Vagina (tissue), 2 donors: ENCODE measurements at regions not wholly inside any gene's neighbourhood (a gene's known extent, or its start where the extent isn't known, plus 50 kb on each side); places are given as distances from the start of the nearest gene placed in this dataset.

Experiments
- DNase-seq, 2 donors: peaks; one replicate each; pipeline ENCODE4 v3.0.0-alpha.2; 2017; ENCODE audit errors: extremely low spot score in 2 of 2
- H3K27ac ChIP-seq: fragments of 200-600 bp; sonication (generic); one replicate; pipeline ENCODE4 v1.5.1; 2019
- H3K27me3 ChIP-seq: fragments of 200-600 bp; sonication (generic); one replicate; pipeline ENCODE4 v1.5.1; 2019
- H3K36me3 ChIP-seq, 2 donors: fragments of 200-600 bp; sonication (generic); one replicate each; pipeline ENCODE4 v1.5.1; 2017 to 2019
- H3K4me1 ChIP-seq: fragments of 200-600 bp; sonication (generic); one replicate; pipeline ENCODE4 v1.5.1; 2019
- H3K4me3 ChIP-seq, 2 donors: fragments of 200-600 bp; sonication (generic); 1 replicate in 1 of 2; 2 replicates in 1 of 2; pipeline ENCODE4 v1.5.1; 2016 to 2019
- H3K9me3 ChIP-seq: fragments of 200-600 bp; sonication (generic); one replicate; pipeline ENCODE4 v1.5.1; 2019
- CTCF ChIP-seq, 3 experiments: fragments of 450-650 bp in 2 of 3; fragments of 200-600 bp in 1 of 3; sonication (generic) in 1 of 3; IDR thresholded peaks; one replicate each; pipeline ENCODE4 v1.5.1; 2017 to 2019; ENCODE audit warnings: antibody characterized with exemption in 3 of 3, mild to moderate bottlenecking in 2 of 3, moderate library complexity in 2 of 3
- POLR2A ChIP-seq, 2 donors: fragments of 450-650 bp; IDR thresholded peaks; one replicate each; pipeline ENCODE4 v1.6.1; 2017; ENCODE audit warnings: antibody characterized with exemption in 2 of 2, mild to moderate bottlenecking in 2 of 2, moderate library complexity in 2 of 2
- POLR2AphosphoS5 ChIP-seq, 2 donors: sonication (generic); formaldehyde crosslinking; IDR thresholded peaks; one replicate each; pipeline ENCODE4 v1.9.0; 2017; ENCODE audit warnings: antibody characterized with exemption in 2 of 2, mild to moderate bottlenecking in 2 of 2, low read depth in 1 of 2; ENCODE audit not compliant: insufficient read depth in 1 of 2
- intact Hi-C: fragments of 100-400 bp; cut with DNase I; formaldehyde crosslinking; loops from one replicate; pipeline ENCODE4 v1.15.1; 2023

GRCh38 chr1:170252851-170253579 is 107.3 kb downstream of the NTMT2 start:
- DNase-seq, result no peak
- Histone ChIP-seq H3K27ac (no peak overlapping the region), H3K36me3 (no peaks in the 10 kb centered on the region), H3K4me1 (no peaks in the 10 kb centered on the region), H3K4me3 (no peak overlapping the region), H3K27me3 (no peaks in the 10 kb centered on the region), H3K9me3 (no peaks in the 10 kb centered on the region)
- intact Hi-C loops, result no loop called here
- TF ChIP-seq POLR2AphosphoS5 (IDR thresholded peaks at IDR 0.05; ENCODE audit: insufficient read depth in 1 of 2, low read depth in 1 of 2), result no peak
- no peak for TF ChIP-seq CTCF (IDR thresholded peaks at IDR 0.05)
- TF ChIP-seq POLR2A (IDR thresholded peaks at IDR 0.05), result no peak

- no peak overlapping the region for H3K4me3 ChIP-seq
- DNase-seq, result no peak
- H3K4me1 ChIP-seq, result no peaks in the 10 kb centered on the region
- H3K9me3 ChIP-seq, result no peaks in the 10 kb centered on the region
- no peaks in the 10 kb centered on the region for H3K27me3 ChIP-seq
- H3K36me3 ChIP-seq, result no peaks in the 10 kb centered on the region
- intact Hi-C loops, result no loop called here
- TF ChIP-seq CTCF (IDR thresholded peaks at IDR 0.05) (no peak), POLR2AphosphoS5 (IDR thresholded peaks at IDR 0.05; ENCODE audit: insufficient read depth in 1 of 2, low read depth in 1 of 2) (no peak), POLR2A (IDR thresholded peaks at IDR 0.05) (no peak)
- no peak overlapping the region for H3K27ac ChIP-seq
Measured at GRCh38 chr1:170254371-170254770, 108.6 kb downstream of the NTMT2 start.

- H3K27ac ChIP-seq, result no peak overlapping the region
- no peaks in the 10 kb centered on the region for H3K4me1 ChIP-seq
- no peak overlapping the region for H3K4me3 ChIP-seq
- no peak for TF ChIP-seq POLR2A (IDR thresholded peaks at IDR 0.05)
- no peak for TF ChIP-seq POLR2AphosphoS5 (IDR thresholded peaks at IDR 0.05; ENCODE audit: insufficient read depth in 1 of 2, low read depth in 1 of 2)
- no peak for TF ChIP-seq CTCF (IDR thresholded peaks at IDR 0.05)
- H3K36me3 ChIP-seq, result no peaks in the 10 kb centered on the region
- no peaks in the 10 kb centered on the region for H3K9me3 ChIP-seq
- H3K27me3 ChIP-seq, result no peaks in the 10 kb centered on the region
- no peak for DNase-seq
- intact Hi-C loops, result no loop called here
Measured at GRCh38 chr1:170261669-170262068, 115.9 kb downstream of the NTMT2 start.

- no peak overlapping the region for H3K4me3 ChIP-seq
- no peak for DNase-seq
- no peaks in the 10 kb centered on the region for H3K27me3 ChIP-seq
- H3K4me1 ChIP-seq, result no peaks in the 10 kb centered on the region
- peak overlapping the region; percentile 3 for H3K27ac ChIP-seq
- intact Hi-C loops, result no loop called here
- no peaks in the 10 kb centered on the region for H3K36me3 ChIP-seq
- no peaks in the 10 kb centered on the region for H3K9me3 ChIP-seq
- TF ChIP-seq POLR2AphosphoS5 (IDR thresholded peaks at IDR 0.05; ENCODE audit: insufficient read depth in 1 of 2, low read depth in 1 of 2) (no peak), POLR2A (IDR thresholded peaks at IDR 0.05) (no peak), CTCF (IDR thresholded peaks at IDR 0.05) (no peak)
Measured at GRCh38 chr1:170262276-170262939, 116.6 kb downstream of the NTMT2 start.

GRCh38 chr1:170265234-170265633 is 119.5 kb downstream of the NTMT2 start:
- no peaks in the 10 kb centered on the region for H3K27me3 ChIP-seq
- H3K36me3 ChIP-seq, result no peaks in the 10 kb centered on the region
- TF ChIP-seq POLR2AphosphoS5 (IDR thresholded peaks at IDR 0.05; ENCODE audit: insufficient read depth in 1 of 2, low read depth in 1 of 2) (no peak), POLR2A (IDR thresholded peaks at IDR 0.05) (no peak), CTCF (IDR thresholded peaks at IDR 0.05) (no peak)
- no peaks in the 10 kb centered on the region for H3K9me3 ChIP-seq
- no peak overlapping the region for H3K27ac ChIP-seq
- no peak overlapping the region for H3K4me3 ChIP-seq
- no peak for DNase-seq
- intact Hi-C loops, result no loop called here
- H3K4me1 ChIP-seq, result no peaks in the 10 kb centered on the region
